HL-60 (cell line): ENCODE measurements at regions not wholly inside any gene's neighbourhood (a gene's known extent, or its start where the extent isn't known, plus 50 kb on each side); places are given as distances from the start of the nearest gene placed in this dataset.

Source experiments
- DNase-seq, 2 experiments: peaks; one replicate each; pipeline ENCODE4 v3.0.0-alpha.2; 2010 to 2020; ENCODE audit warnings: low read depth in 1 of 2, low spot score in 1 of 2
- H3K27ac ChIP-seq: fragments of 250-450 bp; sonication (Bioruptor Pico); replicated peaks from 2 replicates; pipeline ENCODE4 v1.5.1; 2020; ENCODE audit warnings: mild to moderate bottlenecking, moderate library complexity
- H3K27me3 ChIP-seq: fragments of 250-450 bp; sonication (Bioruptor Pico); 2 replicates; pipeline ENCODE4 v1.5.1; 2021; ENCODE audit warnings: mild to moderate bottlenecking, moderate library complexity; ENCODE audit not compliant: insufficient read depth, poor library complexity, severe bottlenecking
- H3K4me3 ChIP-seq: replicated peaks from 2 replicates; pipeline ENCODE4 v1.5.1; 2011; ENCODE audit warnings: mild to moderate bottlenecking, control low read depth, low read length; ENCODE audit not compliant: insufficient read depth
- GABPA ChIP-seq: IDR thresholded peaks from 2 replicates; pipeline ENCODE4 v1.6.1; 2012; ENCODE audit warnings: low read depth
- POLR2AphosphoS5 ChIP-seq: IDR thresholded peaks from 2 replicates; pipeline ENCODE4 v1.6.1; 2012; ENCODE audit warnings: low read depth
- SPI1 ChIP-seq: IDR thresholded peaks from 2 replicates; pipeline ENCODE4 v1.6.1; 2012; ENCODE audit warnings: low read depth, mild to moderate bottlenecking, borderline replicate concordance
- TF ChIP-seq, protein P1 (sequence below): IDR thresholded peaks from 2 replicates; pipeline ENCODE4 v1.6.1; 2012; ENCODE audit warnings: low read depth; ENCODE audit not compliant: insufficient replicate concordance
- TF ChIP-seq, protein P2 (sequence below): IDR thresholded peaks from one replicate; pipeline ENCODE4 v1.5.1; 2011; ENCODE audit warnings: low read length, control low read depth, inconsistent platforms; ENCODE audit not compliant: insufficient read depth

DNA sequence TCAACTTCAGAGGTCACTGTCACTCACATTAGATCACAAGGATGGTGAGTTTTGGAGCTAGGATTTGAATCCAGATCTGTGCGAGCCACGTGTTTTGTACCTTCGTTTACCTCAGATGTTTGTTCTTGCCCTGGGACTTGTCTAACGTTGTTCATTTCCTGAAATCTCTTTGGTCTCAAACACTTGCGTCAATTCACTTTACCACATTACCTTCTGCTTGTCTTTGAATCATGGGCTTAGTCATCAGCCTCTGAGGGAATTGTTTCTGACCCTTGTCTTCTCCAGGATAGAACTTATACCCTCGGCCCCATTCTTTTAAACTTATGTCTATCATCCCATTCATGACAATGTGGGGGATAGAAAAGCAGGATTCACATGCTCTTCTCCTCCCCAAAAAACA lies 282.7 kb downstream of the DCDC2C start:
- no peak overlapping the region for H3K4me3 ChIP-seq
- no peak for DNase-seq
- H3K27me3 ChIP-seq: no peaks in the 10 kb centered on the region
- no peak overlapping the region for H3K27ac ChIP-seq
- TF ChIP-seq, protein P1, sequence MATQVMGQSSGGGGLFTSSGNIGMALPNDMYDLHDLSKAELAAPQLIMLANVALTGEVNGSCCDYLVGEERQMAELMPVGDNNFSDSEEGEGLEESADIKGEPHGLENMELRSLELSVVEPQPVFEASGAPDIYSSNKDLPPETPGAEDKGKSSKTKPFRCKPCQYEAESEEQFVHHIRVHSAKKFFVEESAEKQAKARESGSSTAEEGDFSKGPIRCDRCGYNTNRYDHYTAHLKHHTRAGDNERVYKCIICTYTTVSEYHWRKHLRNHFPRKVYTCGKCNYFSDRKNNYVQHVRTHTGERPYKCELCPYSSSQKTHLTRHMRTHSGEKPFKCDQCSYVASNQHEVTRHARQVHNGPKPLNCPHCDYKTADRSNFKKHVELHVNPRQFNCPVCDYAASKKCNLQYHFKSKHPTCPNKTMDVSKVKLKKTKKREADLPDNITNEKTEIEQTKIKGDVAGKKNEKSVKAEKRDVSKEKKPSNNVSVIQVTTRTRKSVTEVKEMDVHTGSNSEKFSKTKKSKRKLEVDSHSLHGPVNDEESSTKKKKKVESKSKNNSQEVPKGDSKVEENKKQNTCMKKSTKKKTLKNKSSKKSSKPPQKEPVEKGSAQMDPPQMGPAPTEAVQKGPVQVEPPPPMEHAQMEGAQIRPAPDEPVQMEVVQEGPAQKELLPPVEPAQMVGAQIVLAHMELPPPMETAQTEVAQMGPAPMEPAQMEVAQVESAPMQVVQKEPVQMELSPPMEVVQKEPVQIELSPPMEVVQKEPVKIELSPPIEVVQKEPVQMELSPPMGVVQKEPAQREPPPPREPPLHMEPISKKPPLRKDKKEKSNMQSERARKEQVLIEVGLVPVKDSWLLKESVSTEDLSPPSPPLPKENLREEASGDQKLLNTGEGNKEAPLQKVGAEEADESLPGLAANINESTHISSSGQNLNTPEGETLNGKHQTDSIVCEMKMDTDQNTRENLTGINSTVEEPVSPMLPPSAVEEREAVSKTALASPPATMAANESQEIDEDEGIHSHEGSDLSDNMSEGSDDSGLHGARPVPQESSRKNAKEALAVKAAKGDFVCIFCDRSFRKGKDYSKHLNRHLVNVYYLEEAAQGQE: no peak
- TF ChIP-seq GABPA (no peak), POLR2AphosphoS5 (no peak), SPI1 (no peak)
- TF ChIP-seq, protein P2, sequence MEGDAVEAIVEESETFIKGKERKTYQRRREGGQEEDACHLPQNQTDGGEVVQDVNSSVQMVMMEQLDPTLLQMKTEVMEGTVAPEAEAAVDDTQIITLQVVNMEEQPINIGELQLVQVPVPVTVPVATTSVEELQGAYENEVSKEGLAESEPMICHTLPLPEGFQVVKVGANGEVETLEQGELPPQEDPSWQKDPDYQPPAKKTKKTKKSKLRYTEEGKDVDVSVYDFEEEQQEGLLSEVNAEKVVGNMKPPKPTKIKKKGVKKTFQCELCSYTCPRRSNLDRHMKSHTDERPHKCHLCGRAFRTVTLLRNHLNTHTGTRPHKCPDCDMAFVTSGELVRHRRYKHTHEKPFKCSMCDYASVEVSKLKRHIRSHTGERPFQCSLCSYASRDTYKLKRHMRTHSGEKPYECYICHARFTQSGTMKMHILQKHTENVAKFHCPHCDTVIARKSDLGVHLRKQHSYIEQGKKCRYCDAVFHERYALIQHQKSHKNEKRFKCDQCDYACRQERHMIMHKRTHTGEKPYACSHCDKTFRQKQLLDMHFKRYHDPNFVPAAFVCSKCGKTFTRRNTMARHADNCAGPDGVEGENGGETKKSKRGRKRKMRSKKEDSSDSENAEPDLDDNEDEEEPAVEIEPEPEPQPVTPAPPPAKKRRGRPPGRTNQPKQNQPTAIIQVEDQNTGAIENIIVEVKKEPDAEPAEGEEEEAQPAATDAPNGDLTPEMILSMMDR: no peak

DNA sequence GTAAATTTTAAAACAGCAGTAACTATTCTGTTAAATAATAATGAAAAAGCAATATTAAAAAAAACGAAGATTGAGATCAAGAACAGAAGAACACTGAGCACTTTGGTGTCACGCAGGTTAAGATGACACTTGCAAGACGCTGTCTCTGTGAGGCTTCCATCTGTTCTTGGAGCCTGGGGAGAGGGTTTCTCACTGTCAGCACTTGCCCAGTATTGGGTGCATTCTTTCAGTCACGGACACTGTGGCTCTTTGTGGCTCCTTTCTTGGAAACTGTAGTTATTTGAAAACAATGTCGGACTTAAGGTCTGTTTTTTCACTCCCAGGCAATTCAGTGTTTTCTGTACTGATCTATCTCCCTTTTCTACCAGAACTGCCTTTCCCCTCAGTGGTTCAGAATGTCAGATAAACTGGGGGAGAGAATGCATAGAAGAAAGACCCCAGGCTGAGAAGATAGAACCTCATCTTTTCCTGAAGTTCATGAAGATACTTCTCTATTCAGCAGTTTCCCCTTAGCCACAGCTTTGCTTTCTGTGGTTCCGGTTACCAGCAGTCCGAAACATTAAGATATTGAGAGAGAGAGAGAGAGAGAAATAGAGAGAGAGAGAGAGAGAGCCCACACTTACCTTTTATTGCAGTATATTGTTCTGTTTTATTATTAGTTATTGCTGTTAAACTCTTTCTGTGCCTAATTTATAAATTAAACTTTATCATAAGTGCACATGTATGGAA lies 283.3 kb downstream of the DCDC2C start:
- Histone ChIP-seq H3K27me3 (no peaks in the 10 kb centered on the region), H3K4me3 (no peak overlapping the region), H3K27ac (no peak overlapping the region)
- TF ChIP-seq GABPA (no peak), SPI1 (no peak), POLR2AphosphoS5 (no peak)
- TF ChIP-seq, protein P1: no peak
- TF ChIP-seq, protein P2: no peak
- DNase-seq: no peak

DNA sequence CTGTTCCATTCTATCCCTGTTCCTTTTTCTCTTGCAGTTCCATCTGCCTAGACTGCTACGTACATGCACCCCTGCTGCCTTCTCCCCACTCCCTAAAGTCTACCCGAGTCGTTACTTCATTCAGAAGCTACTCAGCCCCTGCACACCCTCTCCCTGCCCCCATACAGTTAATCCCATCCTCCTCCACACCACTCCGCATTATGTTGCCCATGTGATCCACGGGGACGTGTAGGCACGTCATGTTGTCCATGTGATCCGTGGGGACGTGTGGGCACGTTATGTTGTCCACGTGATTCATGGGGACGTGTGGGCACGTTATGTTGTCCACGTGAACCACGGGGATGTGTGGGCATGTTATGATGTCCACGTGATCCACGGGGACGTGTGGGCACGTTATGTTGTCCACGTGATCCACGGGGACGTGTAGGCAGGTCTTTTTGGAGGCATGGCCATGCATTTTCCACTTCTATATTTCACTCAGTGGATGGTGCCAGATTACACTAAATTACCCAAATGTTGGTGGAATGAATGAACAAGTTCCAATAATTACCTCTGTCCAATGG lies 299.5 kb downstream of the DCDC2C start:
- no peaks in the 10 kb centered on the region for H3K27me3 ChIP-seq
- no peak overlapping the region for H3K4me3 ChIP-seq
- no peak overlapping the region for H3K27ac ChIP-seq
- TF ChIP-seq, protein P2: no peak
- TF ChIP-seq POLR2AphosphoS5 (no peak), GABPA (no peak)
- no peak for DNase-seq

DNA sequence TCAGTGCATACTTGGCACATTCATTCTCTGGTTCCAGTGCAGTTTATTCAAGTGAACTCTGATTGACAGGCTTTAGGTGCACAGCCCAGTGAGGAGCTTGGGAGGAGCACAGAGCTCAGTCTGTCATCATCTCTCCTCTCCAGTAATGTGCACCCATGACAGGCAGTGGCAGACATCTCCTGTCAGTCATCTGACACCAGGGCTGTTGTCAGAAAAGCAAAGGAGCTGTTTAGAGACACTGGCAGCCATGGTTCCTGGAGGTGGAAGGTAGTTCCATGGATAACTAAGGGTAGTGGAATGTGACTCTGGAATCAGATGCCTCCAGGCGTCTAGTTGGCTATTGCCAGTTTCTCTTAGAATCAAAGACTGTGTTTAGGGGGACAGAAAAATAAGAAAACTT lies 308.8 kb downstream of the DCDC2C start:
- no peak overlapping the region for H3K27ac ChIP-seq
- no peak overlapping the region for H3K4me3 ChIP-seq
- no peaks in the 10 kb centered on the region for H3K27me3 ChIP-seq
- TF ChIP-seq SPI1: no peak
- TF ChIP-seq, protein P2: no peak
- TF ChIP-seq POLR2AphosphoS5: no peak
- TF ChIP-seq GABPA: no peak
- TF ChIP-seq, protein P1: no peak
- DNase-seq: no peak
